ENCODE measurements at regions not wholly inside any gene's neighbourhood (a gene's known extent, or its start where the extent isn't known, plus 50 kb on each side); places are given as distances from the start of the nearest gene placed in this dataset.
"Not testable (repeated sequence)": the region's sequence is repeated elsewhere in the genome, so short reads cannot be mapped to it uniquely, and the experiment has no call there.

- H3K9ac ChIP-seq (ENCODE audit: low read depth, low read length); H3K36me3 ChIP-seq (ENCODE audit: control insufficient read depth, insufficient read depth, low read length); H3K27me3 ChIP-seq (ENCODE audit: control insufficient read depth, insufficient read depth, low read length); H3K4me1 ChIP-seq (ENCODE audit: control insufficient read depth, insufficient read depth, low read length); H3K4me3 ChIP-seq (ENCODE audit: low read depth, low read length); H3K9me3 ChIP-seq (ENCODE audit: control insufficient read depth, insufficient read depth, low read length); H3K27ac ChIP-seq (ENCODE audit: low read depth, low read length): not testable (repeated sequence)
These were observed 288.9 kb upstream of the PLGLB2 start for GRCh38 chr2:87458938-87459337.

- H3K27me3 ChIP-seq (ENCODE audit: control insufficient read depth, insufficient read depth, low read length); H3K4me1 ChIP-seq (ENCODE audit: control insufficient read depth, insufficient read depth, low read length); H3K9me3 ChIP-seq (ENCODE audit: control insufficient read depth, insufficient read depth, low read length); H3K4me3 ChIP-seq (ENCODE audit: low read depth, low read length); H3K27ac ChIP-seq (ENCODE audit: low read depth, low read length); H3K9ac ChIP-seq (ENCODE audit: low read depth, low read length); H3K36me3 ChIP-seq (ENCODE audit: control insufficient read depth, insufficient read depth, low read length): not testable (repeated sequence)
These were observed 287.8 kb upstream of the PLGLB2 start for GRCh38 chr2:87460104-87460503.

- H3K36me3 ChIP-seq (ENCODE audit: control insufficient read depth, insufficient read depth, low read length); H3K9me3 ChIP-seq (ENCODE audit: control insufficient read depth, insufficient read depth, low read length); H3K27ac ChIP-seq (ENCODE audit: low read depth, low read length); H3K27me3 ChIP-seq (ENCODE audit: control insufficient read depth, insufficient read depth, low read length); H3K4me3 ChIP-seq (ENCODE audit: low read depth, low read length); H3K9ac ChIP-seq (ENCODE audit: low read depth, low read length); H3K4me1 ChIP-seq (ENCODE audit: control insufficient read depth, insufficient read depth, low read length): not testable (repeated sequence)
These were observed 287.2 kb upstream of the PLGLB2 start for GRCh38 chr2:87460662-87461061.

- not testable (repeated sequence) for H3K9ac ChIP-seq (ENCODE audit: low read depth, low read length); H3K9me3 ChIP-seq (ENCODE audit: control insufficient read depth, insufficient read depth, low read length); H3K27ac ChIP-seq (ENCODE audit: low read depth, low read length); H3K4me3 ChIP-seq (ENCODE audit: low read depth, low read length); H3K4me1 ChIP-seq (ENCODE audit: control insufficient read depth, insufficient read depth, low read length); H3K36me3 ChIP-seq (ENCODE audit: control insufficient read depth, insufficient read depth, low read length); H3K27me3 ChIP-seq (ENCODE audit: control insufficient read depth, insufficient read depth, low read length)
These were observed 286.2 kb upstream of the PLGLB2 start for GRCh38 chr2:87461671-87462070.

GRCh38 chr2:87464219-87464618, 283.7 kb upstream of the PLGLB2 start:
- not testable (repeated sequence) for H3K4me3 ChIP-seq (ENCODE audit: low read depth, low read length); H3K9me3 ChIP-seq (ENCODE audit: control insufficient read depth, insufficient read depth, low read length); H3K36me3 ChIP-seq (ENCODE audit: control insufficient read depth, insufficient read depth, low read length); H3K9ac ChIP-seq (ENCODE audit: low read depth, low read length); H3K27ac ChIP-seq (ENCODE audit: low read depth, low read length); H3K4me1 ChIP-seq (ENCODE audit: control insufficient read depth, insufficient read depth, low read length); H3K27me3 ChIP-seq (ENCODE audit: control insufficient read depth, insufficient read depth, low read length)

- not testable (repeated sequence) for H3K36me3 ChIP-seq (ENCODE audit: control insufficient read depth, insufficient read depth, low read length); H3K4me1 ChIP-seq (ENCODE audit: control insufficient read depth, insufficient read depth, low read length); H3K27me3 ChIP-seq (ENCODE audit: control insufficient read depth, insufficient read depth, low read length); H3K9me3 ChIP-seq (ENCODE audit: control insufficient read depth, insufficient read depth, low read length); H3K27ac ChIP-seq (ENCODE audit: low read depth, low read length); H3K9ac ChIP-seq (ENCODE audit: low read depth, low read length); H3K4me3 ChIP-seq (ENCODE audit: low read depth, low read length)
These were observed 282.2 kb upstream of the PLGLB2 start for GRCh38 chr2:87465730-87466129.

- not testable (repeated sequence) for H3K36me3 ChIP-seq (ENCODE audit: control insufficient read depth, insufficient read depth, low read length); H3K27me3 ChIP-seq (ENCODE audit: control insufficient read depth, insufficient read depth, low read length); H3K9ac ChIP-seq (ENCODE audit: low read depth, low read length); H3K4me1 ChIP-seq (ENCODE audit: control insufficient read depth, insufficient read depth, low read length); H3K9me3 ChIP-seq (ENCODE audit: control insufficient read depth, insufficient read depth, low read length); H3K4me3 ChIP-seq (ENCODE audit: low read depth, low read length); H3K27ac ChIP-seq (ENCODE audit: low read depth, low read length)
These were observed 281.2 kb upstream of the PLGLB2 start for GRCh38 chr2:87466591-87467120.

GRCh38 chr2:87468429-87468981, 279.4 kb upstream of the PLGLB2 start:
- H3K9ac ChIP-seq (ENCODE audit: low read depth, low read length); H3K4me1 ChIP-seq (ENCODE audit: control insufficient read depth, insufficient read depth, low read length); H3K27ac ChIP-seq (ENCODE audit: low read depth, low read length); H3K36me3 ChIP-seq (ENCODE audit: control insufficient read depth, insufficient read depth, low read length); H3K27me3 ChIP-seq (ENCODE audit: control insufficient read depth, insufficient read depth, low read length); H3K4me3 ChIP-seq (ENCODE audit: low read depth, low read length); H3K9me3 ChIP-seq (ENCODE audit: control insufficient read depth, insufficient read depth, low read length): not testable (repeated sequence)

- not testable (repeated sequence) for H3K27me3 ChIP-seq (ENCODE audit: control insufficient read depth, insufficient read depth, low read length); H3K9ac ChIP-seq (ENCODE audit: low read depth, low read length); H3K4me3 ChIP-seq (ENCODE audit: low read depth, low read length); H3K4me1 ChIP-seq (ENCODE audit: control insufficient read depth, insufficient read depth, low read length); H3K9me3 ChIP-seq (ENCODE audit: control insufficient read depth, insufficient read depth, low read length); H3K36me3 ChIP-seq (ENCODE audit: control insufficient read depth, insufficient read depth, low read length)
- H3K27ac ChIP-seq (ENCODE audit: low read depth, low read length): peak overlapping the region; percentile 50
These were observed 278.4 kb upstream of the PLGLB2 start for GRCh38 chr2:87469180-87470151.

- not testable (repeated sequence) for H3K36me3 ChIP-seq (ENCODE audit: control insufficient read depth, insufficient read depth, low read length); H3K9me3 ChIP-seq (ENCODE audit: control insufficient read depth, insufficient read depth, low read length); H3K27ac ChIP-seq (ENCODE audit: low read depth, low read length); H3K4me3 ChIP-seq (ENCODE audit: low read depth, low read length); H3K9ac ChIP-seq (ENCODE audit: low read depth, low read length); H3K27me3 ChIP-seq (ENCODE audit: control insufficient read depth, insufficient read depth, low read length); H3K4me1 ChIP-seq (ENCODE audit: control insufficient read depth, insufficient read depth, low read length)
These were observed 277.2 kb upstream of the PLGLB2 start for GRCh38 chr2:87470381-87471380.
